Fibroblast of skin of right biceps (primary cell): ENCODE measurements at regions not wholly inside any gene's neighbourhood (a gene's known extent, or its start where the extent isn't known, plus 50 kb on each side); places are given as distances from the start of the nearest gene placed in this dataset.
"Not testable (repeated sequence)": the region's sequence is repeated elsewhere in the genome, so short reads cannot be mapped to it uniquely, and the experiment has no call there.

Experiments used
- DNase-seq: peaks from one replicate; pipeline ENCODE4 v3.0.0-alpha.2; 2013

DNA sequence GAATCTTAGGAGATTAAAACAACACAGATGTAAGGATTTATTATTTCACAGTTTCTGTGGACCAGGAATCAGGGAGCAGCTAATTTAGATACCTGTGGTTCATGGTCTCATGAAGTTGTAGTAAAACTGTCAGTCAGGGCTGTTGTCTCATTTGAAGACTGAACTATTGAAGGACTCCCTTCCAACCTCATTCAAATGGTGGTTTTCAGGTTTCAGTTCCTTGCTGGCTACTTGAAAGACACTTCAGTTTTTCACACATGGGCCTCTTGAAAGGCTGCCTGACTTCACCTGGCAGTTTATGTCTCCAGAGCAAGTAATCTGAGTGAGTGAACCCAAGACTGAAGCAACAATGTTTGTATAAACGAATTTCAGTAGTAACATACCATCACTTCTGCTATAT, 915.9 kb downstream of the PLA2G4A start:
- DNase-seq: no peak

DNA sequence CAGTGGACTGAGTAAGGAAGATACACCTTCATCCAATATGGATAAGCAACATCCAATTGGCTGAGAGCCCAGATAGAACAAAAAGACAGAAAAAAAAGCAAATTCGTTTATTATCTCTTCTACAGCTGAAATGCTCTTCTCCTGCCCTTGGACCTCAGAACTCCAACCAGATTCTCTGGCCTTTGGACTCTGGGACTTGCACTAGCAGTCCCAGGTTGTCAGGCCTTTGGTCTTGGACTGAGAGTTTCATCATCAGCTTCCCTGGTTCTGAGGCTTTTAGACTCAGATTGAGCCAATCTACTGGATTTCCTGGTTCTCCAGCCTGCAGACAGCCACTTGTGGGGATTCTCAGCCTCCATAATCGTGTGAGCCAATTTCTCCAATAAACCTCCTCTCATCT, 926.8 kb downstream of the PLA2G4A start:
- DNase-seq: no peak

DNA sequence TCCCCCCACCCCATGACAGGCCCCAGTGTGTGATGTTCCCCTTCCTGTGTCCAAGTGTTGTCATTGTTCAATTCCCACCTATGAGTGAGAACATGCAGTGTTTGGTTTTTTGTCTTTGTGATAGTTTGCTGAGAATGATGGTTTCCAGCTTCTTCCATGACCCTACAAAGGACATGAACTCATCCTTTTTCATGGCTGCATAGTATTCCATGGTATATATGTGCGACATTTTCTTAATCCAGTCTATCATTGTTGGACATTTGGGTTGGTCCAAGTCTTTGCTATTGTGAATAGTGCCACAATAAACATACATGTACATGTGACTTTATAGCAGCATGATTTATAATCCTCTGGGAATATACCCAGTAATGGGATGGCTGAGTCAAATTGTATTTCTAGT, 927.9 kb downstream of the PLA2G4A start:
- not testable (repeated sequence) for DNase-seq

DNA sequence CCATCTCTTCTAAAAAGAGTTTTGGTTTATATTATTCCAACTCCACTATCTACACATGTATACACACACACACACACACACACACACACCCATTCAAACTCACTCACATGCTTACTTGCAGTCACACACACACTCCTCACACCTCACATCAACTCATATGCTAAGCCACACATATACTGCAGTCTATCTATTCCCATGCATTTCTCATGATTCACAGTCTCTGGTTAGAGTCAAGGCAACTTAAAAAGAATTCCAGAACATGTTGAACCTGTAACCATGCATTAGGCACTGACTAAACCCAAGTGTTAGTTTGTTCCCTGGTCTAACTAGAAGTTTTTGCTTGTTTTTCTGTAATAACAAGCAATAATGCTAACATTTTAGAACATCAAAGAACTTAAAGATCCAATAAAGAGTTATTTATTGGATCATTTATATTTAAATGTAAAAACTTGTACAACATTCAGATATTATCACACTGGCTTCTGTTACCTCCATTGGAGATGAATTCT, 931.1 kb downstream of the PLA2G4A start:
- DNase-seq: no peak

DNA sequence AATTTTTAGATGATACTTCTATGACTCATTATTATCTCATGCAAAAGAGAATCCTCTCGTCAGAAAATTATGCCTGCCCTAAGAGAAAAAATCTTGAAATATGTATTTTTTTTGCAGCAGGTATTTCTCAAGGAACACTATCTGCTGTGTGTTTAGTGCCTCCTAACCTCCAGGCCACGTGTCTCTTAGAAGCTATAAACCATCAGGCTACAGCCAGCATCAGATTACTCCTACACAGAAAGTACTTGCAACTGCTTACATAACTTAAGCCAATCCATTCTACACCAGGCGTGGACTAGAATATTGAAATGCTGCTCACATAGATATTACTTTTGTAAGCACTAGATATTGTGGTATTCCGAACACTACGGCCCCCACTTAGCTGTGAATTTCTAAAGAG, 933.4 kb downstream of the PLA2G4A start:
- DNase-seq: no peak

DNA sequence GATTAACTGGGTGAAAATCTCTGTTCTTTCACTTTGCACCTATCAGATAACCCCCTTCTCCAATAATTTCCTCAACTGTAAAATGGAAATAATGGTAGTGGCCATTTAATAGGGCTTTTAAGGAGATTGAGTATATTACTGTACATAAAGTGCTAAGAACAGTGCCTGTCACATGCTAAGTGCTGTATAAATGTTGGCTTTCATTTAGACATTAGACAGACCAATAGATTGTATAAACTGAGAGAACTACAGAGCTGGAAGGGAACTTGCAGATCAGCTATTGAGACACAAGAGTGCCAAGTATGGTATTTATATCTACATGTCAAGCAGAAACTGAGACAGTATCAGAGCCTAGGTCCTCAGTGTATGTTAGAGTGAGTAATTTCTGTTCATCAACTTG, 934.7 kb downstream of the PLA2G4A start:
- DNase-seq: no peak

DNA sequence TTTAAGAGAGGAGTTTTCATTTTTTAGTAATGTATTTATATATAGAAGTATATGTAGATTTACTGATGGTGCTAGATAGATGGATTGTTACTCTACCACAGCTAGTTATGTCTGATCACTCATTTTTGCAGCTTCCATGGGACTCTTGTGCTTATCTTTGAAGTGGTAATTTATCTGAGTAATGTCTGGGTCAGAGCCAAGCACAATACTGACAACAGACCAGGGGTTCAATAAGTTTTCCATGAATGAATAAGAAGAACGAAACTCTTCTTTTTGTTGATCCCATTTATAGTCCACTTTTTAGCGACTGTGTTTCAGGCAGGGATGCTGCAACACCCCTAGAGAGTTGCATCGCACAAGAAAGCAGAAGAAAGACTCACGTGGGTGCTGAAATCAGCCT, 935.2 kb downstream of the PLA2G4A start:
- DNase-seq: peak; percentile 19

DNA sequence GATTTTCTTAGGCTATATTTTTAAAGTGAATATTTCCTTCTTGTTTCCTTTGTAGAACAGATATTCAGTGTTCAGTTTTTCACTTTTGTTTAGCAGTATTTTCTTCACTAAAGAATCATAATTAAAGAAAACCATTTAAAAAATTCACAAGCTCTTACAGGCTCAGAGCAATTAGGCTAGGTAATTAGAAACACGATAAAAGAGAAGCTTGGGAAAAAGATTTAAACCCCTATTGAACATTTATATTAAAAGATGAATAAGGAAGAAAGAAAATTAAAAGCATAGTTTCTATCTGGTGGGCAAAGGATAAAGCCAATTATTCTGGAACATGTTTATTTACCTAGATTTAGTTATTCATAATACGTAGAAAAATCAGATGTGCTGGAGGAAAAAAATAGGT, 942.6 kb downstream of the PLA2G4A start:
- no peak for DNase-seq

DNA sequence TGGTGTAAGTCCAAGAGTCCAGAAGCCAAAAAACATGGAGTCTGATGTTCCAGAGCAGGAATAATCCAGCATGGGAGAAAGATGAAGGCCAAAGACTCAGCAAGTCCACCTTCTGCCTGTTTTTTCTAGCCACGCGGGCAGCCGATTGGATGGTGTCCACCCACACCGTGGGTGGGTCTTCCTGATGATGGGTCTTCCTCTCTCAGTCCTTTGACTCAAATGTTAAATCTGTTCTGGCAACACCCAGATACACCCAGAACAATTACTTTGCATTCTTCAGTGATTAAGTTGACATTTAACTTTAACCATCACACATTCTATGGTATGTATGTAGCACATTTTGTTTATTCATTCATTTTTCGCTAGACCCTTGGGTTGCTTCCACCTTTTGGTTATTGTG, 944.4 kb downstream of the PLA2G4A start:
- no peak for DNase-seq

DNA sequence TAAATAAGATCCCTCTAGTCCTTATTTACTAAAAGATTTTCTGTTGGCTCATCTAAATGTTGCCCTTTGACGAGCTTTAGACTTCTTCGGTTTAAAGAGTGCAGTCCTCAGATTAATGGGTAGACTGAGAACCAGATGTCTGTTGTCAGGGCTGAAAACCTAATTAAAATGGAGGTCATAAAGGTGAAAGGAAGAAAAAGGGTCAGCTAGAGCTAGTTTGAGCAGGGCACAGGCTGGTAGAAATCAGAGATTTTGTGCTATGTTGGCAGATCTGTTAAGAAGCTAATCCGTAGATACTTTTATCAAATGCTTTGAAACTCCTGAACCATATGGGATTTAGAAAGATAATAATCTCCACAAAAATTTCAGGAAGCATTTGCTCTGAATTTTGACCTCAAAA, 959.0 kb downstream of the PLA2G4A start:
- DNase-seq: no peak

DNA sequence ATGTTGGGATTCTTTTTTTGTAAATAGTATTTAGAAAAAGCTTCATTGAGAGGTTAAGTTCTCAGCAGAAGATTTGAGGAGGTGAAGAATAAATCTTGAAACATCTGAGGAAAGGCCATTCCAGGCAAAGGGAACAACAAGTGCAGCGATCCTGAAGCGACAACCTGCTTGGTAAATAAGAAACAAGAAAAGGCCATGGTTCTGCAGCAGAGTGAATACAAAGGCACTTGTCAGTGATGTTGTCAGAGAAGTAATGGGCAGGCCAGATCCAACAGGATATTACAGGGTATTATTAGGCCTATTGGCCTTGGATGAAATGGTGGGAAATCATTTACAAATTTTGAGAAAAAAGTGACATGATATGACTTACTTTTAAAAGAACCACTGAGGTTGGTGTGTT, 960.0 kb downstream of the PLA2G4A start:
- DNase-seq: no peak

DNA sequence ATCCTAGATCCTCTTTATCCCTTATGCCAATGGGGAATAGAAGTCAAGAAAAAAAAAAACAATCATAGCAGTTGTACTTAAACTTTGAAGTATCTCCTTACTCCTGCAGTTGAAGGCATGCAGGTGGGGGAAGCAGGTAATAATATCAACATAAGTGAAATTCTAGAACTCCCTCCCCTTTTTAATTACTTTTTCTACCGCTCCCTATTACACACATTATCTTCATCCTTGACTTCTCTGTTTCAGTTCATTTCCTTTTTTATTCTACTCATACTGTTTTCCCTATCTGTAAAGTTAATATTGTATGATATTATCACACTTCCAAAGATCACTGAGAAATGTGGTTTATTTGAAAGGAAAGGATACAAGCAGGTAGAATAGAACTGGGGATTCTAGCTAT, 962.0 kb downstream of the PLA2G4A start:
- no peak for DNase-seq

DNA sequence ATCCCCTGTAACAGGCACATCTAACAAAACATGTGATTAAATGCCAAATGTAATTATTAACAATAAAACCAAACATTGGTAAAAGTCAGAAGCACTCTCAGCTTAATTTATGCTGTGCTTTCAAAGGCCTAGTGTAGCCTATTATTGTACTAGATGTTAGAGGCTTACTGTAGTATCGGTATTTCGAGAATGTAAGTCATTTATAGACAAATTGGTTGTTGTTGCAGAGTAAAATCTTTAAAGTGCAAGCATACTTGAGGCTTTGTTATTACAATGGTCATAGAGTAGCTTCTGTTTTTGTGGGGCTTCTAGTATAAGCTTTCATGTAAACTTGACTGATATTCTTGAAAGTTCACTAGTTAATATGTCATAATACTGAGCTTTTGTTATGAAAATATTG, 965.8 kb downstream of the PLA2G4A start:
- no peak for DNase-seq

DNA sequence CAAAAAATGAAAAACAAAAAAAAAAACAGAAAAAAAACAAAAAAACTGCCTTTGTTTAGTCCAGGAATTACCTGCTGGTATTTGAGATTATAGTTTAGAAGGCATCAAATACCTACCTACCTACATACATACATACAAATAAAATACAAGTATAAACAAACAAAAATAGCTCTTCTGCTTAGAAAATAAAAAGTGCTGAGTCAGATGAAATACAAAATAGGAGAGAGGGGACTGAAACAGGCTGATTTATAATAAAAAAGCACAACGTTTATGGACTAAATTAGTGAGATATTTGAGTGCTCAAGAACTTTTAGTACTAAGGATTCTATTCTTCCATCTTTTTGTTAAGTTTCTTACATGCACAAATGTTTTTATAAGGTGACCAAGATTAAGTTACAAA, 980.8 kb downstream of the PLA2G4A start:
- DNase-seq: no peak

DNA sequence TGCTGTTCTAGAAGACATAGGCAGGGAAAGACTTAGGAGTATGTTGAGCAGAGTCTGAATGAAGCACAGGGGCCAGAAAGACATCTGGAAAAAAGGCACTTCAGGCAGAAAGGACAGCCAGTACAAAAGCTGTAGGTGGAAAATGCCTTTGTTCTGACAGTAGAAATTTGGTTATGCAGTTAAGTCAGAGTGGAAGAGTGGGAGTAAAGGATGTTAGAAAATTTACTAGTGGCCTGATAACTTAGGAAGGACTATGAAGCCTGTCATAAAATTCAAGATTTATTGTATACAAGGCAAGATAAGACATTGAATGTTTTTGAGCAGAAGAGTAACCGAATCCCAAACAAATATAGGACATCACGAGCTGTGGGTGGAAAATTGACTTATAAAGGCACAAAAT, 987.9 kb downstream of the PLA2G4A start:
- no peak for DNase-seq

DNA sequence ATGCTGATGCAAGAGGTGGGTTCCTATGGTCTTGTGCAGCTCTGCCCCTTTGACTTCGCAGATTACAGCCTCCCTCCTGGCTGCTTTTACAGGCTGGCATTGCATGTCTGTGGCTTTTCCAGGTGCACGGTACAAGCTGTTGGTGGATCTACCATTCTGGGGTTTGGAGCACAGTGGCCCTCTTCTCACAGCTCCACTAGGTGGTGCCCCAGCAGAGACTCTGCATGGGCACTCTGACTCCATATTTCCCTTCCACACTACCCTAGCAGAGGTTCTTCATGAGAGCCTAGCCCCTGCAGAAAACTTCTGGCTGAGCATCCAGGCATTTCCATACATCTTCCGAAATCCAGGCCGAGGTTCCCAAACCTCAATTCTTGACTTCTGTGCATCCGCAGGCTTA, 989.0 kb downstream of the PLA2G4A start:
- no peak for DNase-seq

DNA sequence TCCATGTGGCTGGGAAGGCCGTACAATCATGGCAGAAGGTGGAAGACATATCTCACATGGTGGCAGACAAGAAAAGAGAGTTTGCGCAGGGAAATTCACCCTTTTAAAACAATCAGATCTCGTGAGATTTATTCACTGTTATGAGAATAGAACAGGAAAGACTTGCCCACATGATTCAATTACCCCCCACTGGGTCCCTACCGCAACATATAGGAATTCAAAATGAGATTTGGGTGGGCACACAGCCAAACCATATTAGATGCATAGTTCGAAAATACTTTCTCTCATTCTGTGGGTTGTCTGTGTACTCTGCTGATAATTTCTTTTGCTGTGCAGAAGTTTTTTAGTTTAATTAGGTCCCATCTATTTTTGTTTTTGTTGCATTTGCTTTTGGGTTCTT, 990.3 kb downstream of the PLA2G4A start:
- peak; percentile 62 for DNase-seq

DNA sequence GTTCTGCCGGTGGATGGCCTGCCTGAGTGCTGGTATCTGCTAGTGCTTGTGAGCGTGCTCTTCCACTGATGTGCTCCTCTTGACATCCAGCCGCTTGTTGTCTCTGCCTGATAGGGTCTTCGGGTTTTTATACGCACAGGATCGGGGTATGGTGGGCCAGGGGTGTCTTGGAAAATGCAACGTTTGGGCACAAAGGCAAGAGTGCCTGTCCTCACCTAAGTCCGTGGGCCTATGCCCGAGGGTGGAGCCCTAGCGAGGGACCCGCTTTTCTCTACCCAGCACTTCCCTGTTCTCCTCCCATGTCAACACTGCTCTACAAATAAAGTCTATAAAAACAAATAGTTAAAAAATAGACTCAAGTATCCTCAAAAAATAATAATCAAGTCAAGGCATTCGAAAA, 1007.8 kb downstream of the PLA2G4A start:
- DNase-seq: no peak

DNA sequence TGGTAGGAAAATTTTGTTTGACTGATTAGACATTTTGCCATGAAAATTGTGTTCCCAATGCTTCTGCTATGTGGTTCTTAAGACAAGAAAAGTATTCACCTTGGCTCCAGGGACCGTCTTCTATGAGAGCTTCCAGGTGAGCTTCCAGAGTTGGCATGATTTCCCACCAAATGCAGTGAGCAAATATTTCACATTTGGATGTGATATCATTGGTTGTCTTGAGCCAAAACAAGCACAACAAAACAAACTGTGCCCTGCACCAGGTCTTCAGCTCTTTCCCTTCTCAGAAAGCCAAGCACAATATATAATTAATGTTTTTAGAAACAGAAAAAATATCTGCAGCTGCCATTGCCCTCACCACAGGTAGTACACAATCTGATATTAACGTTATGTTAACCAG, 1009.0 kb downstream of the PLA2G4A start:
- DNase-seq: no peak

DNA sequence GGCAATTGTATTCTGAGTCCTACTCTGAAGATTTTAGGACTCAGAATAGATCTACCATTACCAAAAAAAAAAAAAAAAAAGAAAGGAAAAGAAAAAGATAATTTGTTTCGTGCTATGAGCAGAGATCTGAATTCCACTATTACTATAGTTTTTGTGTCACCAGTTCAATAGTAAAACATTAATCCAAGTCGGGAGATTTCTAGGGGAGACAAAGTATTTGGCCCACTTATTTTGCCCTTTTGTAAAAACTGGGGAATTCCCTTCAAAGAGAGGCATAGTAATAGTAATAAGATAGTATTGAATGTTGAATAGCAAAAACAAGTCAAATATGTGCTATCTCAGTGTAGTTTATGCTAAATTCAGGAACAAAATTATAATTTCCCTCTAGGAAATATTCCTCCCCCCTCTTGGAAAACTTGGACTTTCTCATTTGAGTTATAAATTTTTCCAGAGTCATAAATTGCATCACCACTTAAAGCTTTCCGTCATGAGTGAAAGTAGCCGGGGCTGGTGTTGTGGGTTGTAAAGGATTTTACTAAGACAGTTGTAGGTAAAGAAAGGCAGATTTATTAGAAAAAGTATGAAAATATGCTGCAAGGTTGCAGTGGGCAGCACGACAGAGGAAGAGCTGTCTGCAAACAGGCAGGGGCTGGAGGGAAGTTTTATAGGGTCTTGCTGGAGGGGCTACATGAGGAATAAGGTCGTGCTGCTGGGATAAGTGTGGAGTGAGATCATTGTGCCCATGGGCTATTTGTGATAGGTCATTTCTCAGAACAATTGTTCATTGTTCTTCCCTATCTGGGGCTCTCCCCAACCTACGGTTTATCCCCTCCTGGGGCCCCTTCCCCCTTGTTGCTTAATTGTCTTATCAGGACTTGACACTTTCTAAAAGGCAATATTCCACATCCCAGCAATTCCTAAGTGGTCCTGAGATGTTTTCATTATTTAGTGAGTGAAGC, 1009.9 kb downstream of the PLA2G4A start:
- DNase-seq: no peak

DNA sequence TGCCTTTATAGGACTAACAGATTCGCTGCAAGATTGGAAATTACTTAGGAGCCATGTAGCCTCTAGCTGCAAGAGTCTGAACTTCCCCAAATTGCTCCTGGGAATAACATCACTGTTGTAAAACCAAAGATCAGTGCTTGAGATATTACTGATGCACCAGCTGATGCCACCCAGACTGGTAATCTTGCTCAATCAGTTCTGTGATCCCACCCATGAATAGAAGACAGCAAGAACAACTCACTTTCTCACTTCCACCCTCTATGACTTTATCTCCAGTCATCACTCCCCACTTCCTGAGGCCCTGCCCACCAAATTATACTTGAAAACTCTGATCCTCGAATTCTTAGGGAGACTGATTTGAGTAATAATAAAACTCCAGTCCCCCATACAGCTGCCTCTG, 1011.1 kb downstream of the PLA2G4A start:
- DNase-seq: no peak

DNA sequence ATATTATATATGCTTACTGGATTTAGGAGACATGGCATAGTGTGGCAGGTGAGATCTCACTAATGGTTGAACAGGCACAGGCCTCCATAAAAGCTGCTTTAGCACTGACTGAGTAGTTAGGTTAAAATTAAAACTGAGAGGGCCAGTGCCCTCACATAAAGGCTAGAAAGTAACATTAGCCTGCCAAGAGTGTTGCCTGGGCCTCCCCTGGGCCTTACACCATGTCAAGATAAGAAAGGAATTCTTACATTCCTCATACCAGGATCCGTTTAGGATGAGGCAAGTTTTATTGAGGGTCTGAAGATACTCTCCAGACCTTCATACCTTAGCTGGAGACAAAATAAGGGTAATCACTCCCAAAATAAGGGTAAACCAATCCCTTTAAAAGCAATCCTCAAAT, 1011.8 kb downstream of the PLA2G4A start:
- peak; percentile 0 for DNase-seq

DNA sequence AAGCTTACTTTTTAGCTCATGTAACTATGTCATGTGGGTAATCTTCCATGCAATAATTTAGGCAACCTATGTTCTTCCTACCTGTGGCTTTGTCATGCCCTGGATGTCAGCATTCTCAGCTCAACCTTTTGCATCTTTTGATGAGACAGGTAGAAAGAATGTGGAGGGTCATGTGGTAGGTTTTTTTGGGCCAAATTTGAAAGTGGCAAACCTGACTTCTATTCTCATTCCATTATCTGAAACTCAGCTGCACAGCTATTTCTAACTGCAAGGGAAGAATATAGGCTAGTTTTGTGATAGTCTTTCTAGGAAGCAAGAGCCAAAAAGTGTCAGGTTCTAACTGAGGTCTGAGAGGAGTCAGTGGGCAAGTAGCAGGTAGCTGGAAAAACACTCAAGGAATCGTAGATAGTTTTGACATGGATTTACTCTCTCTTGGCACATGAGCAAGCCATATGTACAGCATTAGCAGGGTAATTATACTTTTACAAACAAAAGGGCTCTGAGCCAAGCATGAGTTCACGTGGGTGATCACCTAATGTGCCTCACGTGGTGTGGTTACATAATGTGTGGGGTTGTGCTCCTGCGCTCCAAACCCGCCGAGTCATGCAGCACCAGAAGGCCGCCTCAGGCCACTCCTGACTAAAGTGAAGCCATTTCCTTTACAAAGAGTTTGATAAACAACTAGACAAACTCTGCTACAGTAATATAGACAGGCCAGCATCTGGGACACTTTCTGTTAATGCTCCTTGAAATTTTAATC, 1013.8 kb downstream of the PLA2G4A start:
- DNase-seq: peak; percentile 39

DNA sequence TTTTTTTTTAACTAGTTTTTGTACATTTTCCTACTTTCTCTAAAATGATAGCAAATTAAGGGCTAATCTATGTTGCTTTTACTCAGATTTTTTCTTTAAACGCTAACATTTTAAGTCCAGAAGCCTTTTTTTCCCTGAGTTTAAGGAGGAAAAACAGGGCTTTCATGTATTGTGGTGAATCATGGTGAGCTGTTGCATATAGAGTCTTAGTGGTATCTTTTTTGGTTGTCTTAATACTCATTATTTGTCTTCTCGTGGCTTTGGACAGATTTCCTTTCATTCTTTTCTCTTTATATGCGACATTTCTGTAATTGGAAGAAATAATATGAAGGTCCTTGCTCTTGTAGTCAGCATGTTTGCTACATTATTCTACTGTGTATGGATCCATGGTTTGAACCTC, 1015.6 kb downstream of the PLA2G4A start:
- peak; percentile 26 for DNase-seq
